ENCODE measurements at regions not wholly inside any gene's neighbourhood (a gene's known extent, or its start where the extent isn't known, plus 50 kb on each side); places are given as distances from the start of the nearest gene placed in this dataset.

GRCh38 chr11:13074714-13075464 is 65.8 kb downstream of the RASSF10 start:
- H3K4me1 ChIP-seq: no peaks in the 10 kb centered on the region
- H3K27me3 ChIP-seq: peaks cover 0 to 6% of the 10 kb centered on the region in 2 donors
- no peak overlapping the region for H3K4me3 ChIP-seq
- no peak for TF ChIP-seq CTCF (IDR thresholded peaks at IDR 0.05)
- intact Hi-C loops (cut with DNase I; ENCODE audit: low total_unique reads): no loop called here
- H3K9me3 ChIP-seq: no peaks in the 10 kb centered on the region
- no peak for DNase-seq
- no peaks in the 10 kb centered on the region for H3K36me3 ChIP-seq
- no peak overlapping the region for H3K27ac ChIP-seq

- no peak overlapping the region for H3K27ac ChIP-seq
- H3K9me3 ChIP-seq: no peaks in the 10 kb centered on the region
- no peaks in the 10 kb centered on the region for H3K36me3 ChIP-seq
- intact Hi-C loops (cut with DNase I; ENCODE audit: low total_unique reads): no loop called here
- no peak overlapping the region for H3K4me3 ChIP-seq
- no peaks in the 10 kb centered on the region for H3K4me1 ChIP-seq
- peaks cover 0 to 8% of the 10 kb centered on the region in 2 donors for H3K27me3 ChIP-seq
- no peak for DNase-seq
- TF ChIP-seq CTCF (IDR thresholded peaks at IDR 0.05): no peak
These were observed 67.8 kb downstream of the RASSF10 start for GRCh38 chr11:13076961-13077360.

- TF ChIP-seq CTCF (IDR thresholded peaks at IDR 0.05): no peak
- Histone ChIP-seq H3K27me3 (peaks cover 0 to 11% of the 10 kb centered on the region in 2 donors), H3K27ac (no peak overlapping the region), H3K4me1 (no peaks in the 10 kb centered on the region), H3K36me3 (no peaks in the 10 kb centered on the region), H3K9me3 (no peaks in the 10 kb centered on the region), H3K4me3 (no peak overlapping the region)
- intact Hi-C loops (cut with DNase I; ENCODE audit: low total_unique reads): no loop called here
- no peak for DNase-seq
These were observed 71.7 kb downstream of the RASSF10 start for GRCh38 chr11:13080861-13081260.

GRCh38 chr11:13082588-13082987 is 73.5 kb downstream of the RASSF10 start:
- H3K9me3 ChIP-seq: no peaks in the 10 kb centered on the region
- intact Hi-C loops (cut with DNase I; ENCODE audit: low total_unique reads): no loop called here
- no peak overlapping the region for H3K4me3 ChIP-seq
- H3K27ac ChIP-seq: no peak overlapping the region
- peaks cover 0 to 8% of the 10 kb centered on the region in 2 donors for H3K27me3 ChIP-seq
- TF ChIP-seq CTCF (IDR thresholded peaks at IDR 0.05): no peak
- no peak for DNase-seq
- no peaks in the 10 kb centered on the region for H3K36me3 ChIP-seq
- H3K4me1 ChIP-seq: no peaks in the 10 kb centered on the region

GRCh38 chr11:13090228-13090708 is 81.2 kb downstream of the RASSF10 start:
- Histone ChIP-seq H3K4me3 (no peak overlapping the region), H3K27ac (no peak overlapping the region), H3K9me3 (no peaks in the 10 kb centered on the region), H3K4me1 (no peaks in the 10 kb centered on the region), H3K36me3 (no peaks in the 10 kb centered on the region), H3K27me3 (no peaks in the 10 kb centered on the region)
- TF ChIP-seq CTCF (IDR thresholded peaks at IDR 0.05): no peak
- no peak for DNase-seq
- intact Hi-C loops (cut with DNase I; ENCODE audit: low total_unique reads): no loop called here
